HG02981 (cell line): ENCODE measurements at regions not wholly inside any gene's neighbourhood (a gene's known extent, or its start where the extent isn't known, plus 50 kb on each side); places are given as distances from the start of the nearest gene placed in this dataset.

Source experiments
- ATAC-seq: cut with Tn5 transposase; IDR thresholded peaks from one replicate; pipeline ENCODE4 v1.9.1; 2021; ENCODE audit warnings: mild to moderate bottlenecking, moderate library complexity; ENCODE audit not compliant: unreplicated experiment

DNA sequence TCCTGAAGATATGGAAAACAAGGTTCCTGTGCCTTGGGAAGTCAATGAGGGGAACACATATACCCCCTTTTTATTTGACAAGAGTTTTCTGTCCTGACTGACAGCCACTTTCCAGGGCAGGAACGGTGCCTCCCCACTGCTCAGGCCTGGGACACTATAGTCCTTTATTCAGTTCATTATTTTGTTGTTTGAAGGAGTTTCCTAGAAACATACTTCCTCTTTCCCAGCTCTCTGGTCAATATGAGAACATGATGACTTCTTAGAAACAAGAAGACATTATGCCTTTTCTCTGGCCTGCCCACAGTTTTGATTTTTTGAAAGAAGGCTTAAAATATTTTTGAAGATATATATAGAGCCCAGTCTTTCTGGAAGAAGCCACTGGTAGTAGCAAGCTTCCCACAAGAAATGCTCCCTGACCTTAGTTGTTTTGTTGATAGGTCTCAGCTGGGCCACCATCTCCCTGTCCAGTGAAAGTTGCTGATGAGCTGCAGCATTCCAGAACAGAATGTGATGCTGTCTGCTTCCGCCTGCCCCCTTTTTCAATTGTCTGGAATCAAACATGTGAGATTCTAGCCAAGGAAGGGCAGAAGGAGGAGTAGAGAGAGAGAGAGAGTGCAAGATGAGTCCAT, 122.7 kb upstream of the ADRA1D start:
- no peak for ATAC-seq

DNA sequence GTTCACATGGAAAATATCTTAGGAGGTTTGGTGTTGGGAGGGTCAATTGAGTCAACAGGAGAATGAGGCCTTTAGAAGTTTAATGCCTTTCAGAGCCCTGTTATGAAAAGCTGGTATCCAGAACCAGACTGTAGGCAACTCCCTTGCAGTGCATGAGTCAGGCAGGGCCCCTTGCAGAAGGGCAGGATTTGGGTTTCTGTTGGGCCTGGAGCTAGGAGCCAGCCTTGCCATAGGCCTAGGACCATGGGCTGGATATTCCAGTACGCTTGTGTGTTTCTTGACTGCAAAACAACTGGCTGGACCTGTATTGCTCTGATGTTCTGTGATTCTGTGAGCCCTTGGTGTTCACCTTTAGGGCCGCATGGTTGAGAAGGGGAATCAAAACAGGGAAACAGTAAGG, 121.8 kb upstream of the ADRA1D start:
- ATAC-seq: no peak

DNA sequence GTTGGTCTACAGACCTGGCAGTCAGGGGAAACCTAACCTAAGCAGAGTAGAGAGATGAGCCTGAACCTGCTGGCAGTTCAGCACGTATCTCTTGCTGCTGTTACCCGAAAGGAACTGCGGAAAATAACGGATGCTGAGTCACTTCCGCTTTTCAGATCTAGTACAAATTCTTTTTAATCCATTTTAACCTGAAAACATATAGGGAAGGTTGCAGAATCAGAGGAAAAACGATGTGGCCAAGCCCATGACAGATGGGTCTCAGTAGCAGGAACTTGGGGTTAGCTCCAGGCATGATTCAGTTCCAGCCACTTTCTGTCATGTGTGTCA, 120.7 kb upstream of the ADRA1D start:
- ATAC-seq: no peak

DNA sequence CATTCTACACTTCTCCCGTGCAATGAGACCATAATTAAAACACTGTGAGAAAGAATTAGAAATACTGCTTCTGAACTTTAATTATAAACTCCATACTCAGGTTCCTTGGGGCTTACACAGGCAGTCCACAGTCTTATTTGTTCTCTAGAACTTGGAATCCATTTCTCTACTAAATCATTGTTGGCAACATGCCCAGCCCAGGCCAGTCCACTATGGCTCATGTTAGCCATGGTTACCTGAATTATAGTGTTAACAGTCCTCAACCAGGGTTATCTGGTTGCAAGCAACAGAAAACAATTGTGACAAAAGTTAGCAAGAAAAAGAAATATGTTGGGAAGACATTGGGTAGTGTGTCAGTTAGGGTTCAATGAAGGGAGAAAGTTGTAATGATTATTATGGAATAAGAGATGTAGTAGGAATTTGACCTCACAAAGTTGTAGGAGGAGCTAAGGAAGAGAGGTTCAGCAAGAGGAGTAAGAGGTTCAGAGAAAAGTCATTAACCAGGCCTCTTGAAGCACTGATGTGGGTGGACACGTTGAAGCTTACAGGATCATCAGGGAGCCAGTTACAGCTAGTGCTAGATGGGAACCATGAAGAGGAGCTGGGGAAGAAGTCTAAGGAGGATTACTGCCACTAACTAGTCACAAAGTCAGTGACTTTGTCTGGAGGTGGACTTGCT, 120.2 kb upstream of the ADRA1D start:
- ATAC-seq: no peak

DNA sequence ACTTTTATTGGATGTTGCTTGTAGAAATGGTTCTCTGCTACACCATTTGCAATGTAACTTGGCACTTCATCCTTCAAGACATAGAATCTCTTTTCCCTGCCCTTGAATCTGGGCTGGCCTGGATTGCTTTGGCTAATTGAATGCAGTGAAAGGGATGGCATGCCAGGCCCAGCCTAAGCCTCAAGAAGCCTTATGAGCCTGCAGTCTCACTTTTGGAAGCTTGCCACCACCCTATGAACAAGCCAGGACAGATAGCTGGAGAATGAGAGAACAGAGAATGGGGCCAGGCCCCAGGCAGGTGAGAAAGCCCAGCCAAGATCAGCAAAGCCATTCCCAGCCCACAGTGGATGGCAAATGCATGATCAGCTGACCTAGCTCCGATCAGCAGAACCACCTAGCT, 117.0 kb upstream of the ADRA1D start:
- ATAC-seq: no peak

DNA sequence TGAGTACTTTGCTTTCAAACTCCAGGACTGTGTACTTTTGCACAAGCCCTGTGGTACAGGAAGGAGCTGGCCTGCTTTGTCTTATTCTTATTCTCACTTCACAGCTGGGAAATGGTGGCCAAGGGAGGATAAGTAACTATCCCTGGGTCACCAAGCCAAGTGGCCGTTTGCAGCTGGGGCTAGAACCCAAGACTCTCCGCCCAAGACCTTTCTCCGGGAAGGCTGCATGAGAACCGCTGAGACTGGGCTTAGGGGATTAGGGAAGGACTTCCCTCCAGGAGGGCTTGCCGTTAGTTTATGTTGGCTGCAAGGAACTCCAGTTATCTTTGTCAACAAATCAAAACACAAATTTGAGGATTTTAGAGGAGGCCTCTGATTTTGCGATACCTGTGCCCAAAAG, 109.5 kb upstream of the ADRA1D start:
- ATAC-seq: no peak

DNA sequence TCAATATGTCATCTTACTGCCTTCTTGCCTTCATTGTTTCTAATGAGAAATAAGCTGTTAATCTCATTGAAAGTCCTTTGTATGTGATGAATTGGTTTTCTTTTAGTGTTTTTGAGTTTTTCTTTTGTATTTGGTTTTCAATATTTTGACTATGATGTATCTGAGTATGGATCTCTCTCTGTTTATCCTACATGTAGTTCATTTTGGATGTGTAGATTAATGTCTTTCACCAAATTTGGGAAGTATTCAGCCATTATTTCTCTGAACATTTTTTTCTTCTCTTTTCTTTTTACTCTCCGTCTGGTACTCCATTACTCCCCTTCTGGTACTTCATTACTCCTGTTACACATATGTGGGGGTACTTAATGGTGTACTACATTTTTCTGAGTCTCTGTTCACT, 103.3 kb upstream of the ADRA1D start:
- ATAC-seq: no peak

DNA sequence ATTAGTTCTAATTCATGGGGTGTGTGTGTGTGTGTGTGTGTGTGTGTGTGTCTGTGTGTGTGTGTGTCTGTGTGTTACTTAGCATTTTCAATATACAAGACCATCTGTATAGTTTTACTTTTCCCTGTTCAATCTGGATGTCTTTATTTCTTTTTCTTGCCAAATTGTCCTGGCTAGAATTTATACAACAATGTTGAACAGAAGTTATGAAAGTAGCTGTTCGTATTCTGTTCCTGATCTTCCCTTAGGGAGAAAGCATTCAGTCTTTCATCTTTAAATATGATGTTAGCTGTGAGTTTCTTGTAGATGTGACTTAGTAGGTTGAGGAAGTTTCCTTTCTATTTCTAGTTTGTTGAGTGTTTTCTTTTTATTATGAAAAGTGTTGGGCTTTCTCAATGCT, 101.0 kb upstream of the ADRA1D start:
- ATAC-seq: no peak

DNA sequence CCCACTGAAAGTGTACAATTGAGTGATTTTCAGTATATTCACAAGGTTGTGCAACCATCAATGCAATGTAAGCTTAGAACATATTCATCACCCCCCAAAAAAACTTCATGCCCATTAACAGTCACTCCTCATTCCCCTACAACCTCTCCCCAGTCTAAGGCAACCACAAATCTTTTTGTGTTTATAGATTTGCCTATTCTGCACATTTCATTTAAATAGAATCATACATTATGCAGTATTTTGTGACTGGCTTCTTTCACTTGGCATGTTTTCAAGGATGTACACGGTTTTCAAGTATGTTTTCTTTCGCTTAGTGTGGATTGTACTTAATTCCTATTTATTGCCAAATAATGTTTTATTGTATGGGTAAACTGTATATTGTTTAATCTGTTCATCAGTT, 95.6 kb upstream of the ADRA1D start:
- ATAC-seq: no peak

DNA sequence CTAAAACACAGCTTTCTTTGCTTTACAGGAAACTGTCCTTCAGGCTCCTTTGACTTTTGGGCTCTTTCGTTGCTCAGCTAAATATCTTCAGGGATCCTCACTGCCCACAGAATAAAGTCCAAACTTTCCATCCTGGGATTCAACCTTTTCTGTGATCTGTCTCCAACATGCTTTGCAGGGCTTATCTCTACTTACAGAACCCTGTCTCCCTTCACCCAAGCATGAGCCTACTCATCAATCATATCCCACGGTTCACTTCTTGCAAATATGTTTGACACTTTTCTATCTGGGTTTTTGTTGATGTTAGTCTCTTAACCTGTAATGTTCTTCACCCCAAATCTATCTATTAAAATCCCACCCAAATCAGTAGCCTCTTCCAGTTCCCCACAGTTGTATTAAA, 93.5 kb upstream of the ADRA1D start:
- ATAC-seq: no peak

DNA sequence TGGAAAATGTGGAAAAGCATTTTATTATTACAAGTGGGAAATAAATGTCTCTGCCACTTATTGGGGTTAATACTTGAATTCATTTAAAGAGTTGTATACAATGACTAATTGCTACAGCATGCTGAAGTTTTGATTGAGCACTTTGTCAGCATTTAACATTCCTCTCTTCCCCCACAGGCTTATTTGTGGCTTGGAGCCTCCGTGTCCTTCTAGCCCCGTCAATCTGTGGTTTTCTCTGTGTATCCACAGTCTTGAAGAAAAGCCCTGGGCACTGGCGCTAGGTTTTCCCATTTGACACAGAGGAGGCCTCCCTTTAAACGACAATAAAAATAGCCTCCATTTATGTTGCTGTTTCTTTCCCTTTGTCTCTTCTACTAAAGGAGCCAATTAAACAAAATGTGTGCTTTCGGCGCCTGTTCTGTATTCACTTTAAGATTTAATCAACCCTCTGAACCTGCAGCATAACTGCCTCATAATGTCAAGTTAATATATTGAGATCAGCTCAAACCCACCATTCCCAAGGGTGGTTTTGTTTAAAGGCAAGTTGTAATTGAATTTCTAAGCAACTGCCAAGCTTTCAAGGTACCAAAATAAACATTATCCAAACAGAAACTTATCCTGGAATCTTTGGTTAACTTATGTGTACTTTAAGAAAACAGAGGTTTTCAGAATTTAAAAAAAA, 92.9 kb upstream of the ADRA1D start:
- no peak for ATAC-seq

DNA sequence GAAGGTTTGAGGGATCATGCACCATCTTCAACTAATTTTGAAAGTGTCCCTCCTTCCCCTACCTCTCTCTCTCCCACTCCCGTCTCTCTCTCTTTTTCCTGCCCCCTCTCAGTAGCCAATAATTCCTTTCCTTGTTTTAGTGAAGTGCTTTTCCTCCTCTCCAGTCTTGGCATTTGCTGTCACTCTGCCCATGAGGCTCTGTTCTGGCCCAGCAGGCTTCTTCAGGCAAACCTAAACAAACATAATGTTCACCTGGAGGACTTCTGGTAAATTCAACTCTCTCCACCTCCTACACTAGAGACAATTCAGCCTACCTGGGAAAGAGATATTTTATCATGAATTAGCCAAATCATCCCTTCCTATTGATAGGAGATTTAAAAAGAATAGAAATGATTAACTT, 86.6 kb upstream of the ADRA1D start:
- no peak for ATAC-seq

DNA sequence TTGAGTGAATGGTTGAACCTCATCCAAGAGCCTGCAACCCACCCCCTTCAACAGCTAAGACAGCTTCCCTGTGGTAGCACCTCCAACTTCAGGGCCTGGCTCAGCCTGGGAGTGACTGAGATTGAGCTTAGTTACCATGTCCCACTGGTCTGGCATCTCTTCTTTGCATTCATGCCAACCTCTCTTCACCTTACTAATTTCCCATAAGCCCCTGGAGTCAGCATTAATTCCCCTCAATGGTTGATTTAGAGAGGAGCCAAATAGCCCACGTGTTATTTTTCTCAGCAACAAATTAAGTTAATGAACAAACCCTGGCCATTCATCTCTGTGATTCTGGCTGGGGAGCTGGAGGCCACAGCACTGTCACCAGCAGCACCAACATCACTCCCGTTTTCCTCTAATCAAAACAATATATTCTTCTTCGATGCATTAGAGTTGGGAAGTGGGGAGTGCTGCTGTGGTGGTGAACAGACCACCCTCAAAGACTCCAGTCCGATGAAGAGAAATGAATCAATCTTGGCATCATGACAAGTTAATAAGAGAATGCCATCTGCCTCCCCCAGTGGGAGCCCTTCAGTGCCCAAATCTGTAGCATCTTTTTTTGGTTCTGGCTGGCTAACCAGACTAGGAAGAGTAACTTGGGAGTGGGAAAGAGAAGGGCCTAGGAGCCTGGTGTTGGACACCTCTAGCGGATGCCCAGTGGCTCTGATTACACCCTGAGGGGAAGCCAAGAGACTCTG, 83.2 kb upstream of the ADRA1D start:
- ATAC-seq: no peak

DNA sequence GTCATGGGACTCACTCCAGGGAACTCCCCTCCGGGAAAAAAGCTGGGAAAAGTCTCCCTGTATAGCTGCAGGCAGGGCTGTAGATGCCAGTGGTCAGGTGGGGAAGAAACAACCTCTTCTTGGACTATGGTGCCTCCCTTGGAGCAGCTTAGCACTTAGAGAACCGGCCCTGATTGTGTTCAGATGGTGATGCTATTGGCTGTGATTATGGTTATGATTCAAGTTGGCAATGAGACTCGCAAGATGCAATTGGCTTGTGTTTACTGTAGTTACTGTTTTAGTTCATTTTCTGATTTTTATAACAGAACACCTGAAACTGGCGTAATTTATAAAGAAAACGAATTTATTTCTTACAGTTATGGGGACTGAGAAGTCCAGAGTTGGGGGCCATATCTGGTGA, 80.9 kb upstream of the ADRA1D start:
- no peak for ATAC-seq

DNA sequence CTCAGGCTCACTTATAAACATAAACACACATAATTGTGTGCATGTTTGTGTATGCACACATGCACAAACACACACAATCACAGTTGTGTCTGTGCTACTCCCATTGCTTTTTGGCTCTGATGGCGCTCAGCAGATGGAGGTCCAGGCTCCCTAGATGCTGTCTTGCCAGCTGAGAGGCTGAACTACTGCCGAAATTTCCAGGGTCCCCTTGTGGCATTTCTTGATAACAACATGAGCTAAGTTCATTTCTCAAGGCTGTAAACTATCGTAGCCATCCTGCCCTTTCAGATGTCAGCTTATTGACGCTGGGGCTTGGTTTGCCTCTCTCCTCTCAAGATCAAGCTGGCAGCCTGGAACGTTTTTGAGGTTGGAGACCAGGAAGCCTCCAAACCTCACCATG, 80.1 kb upstream of the ADRA1D start:
- no peak for ATAC-seq

DNA sequence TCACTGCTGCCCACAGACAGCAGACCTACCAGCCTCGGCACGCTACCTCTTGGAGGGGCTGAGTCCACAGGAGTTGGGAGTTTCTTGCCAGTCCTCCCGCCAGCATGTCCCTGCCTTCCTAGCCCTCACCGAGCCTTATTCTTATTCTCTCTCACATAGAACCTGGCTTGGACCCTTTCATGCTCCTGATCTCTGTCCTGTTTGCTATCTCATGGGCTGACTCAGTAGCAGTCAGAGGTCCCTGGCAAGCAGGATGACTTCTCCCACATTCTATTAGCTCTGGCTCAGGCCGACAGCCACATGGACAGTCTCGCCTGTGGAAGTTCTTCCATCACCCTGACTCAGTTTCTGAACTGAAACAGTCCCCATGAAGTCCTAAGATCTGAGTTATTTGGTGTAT, 79.5 kb upstream of the ADRA1D start:
- no peak for ATAC-seq

DNA sequence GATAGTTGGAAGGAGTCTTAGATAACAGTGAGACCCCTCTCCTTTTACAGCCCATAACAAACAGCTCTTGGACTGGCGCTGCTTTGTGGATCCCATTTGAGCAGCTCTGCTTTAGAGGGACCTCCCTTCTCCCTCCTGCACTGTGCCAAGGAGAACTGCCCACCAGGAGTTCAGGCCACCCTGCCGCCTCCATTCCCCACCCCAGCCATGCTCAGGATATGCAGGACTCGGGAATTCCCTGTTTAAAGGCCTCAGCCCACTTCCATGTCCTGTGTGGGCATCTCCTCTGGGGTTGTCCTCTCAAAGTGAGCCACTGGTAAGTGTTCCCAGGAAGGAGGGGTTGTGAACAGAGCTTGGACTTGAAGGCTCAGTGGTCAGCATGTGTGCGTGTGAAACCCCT, 78.9 kb upstream of the ADRA1D start:
- ATAC-seq: no peak

DNA sequence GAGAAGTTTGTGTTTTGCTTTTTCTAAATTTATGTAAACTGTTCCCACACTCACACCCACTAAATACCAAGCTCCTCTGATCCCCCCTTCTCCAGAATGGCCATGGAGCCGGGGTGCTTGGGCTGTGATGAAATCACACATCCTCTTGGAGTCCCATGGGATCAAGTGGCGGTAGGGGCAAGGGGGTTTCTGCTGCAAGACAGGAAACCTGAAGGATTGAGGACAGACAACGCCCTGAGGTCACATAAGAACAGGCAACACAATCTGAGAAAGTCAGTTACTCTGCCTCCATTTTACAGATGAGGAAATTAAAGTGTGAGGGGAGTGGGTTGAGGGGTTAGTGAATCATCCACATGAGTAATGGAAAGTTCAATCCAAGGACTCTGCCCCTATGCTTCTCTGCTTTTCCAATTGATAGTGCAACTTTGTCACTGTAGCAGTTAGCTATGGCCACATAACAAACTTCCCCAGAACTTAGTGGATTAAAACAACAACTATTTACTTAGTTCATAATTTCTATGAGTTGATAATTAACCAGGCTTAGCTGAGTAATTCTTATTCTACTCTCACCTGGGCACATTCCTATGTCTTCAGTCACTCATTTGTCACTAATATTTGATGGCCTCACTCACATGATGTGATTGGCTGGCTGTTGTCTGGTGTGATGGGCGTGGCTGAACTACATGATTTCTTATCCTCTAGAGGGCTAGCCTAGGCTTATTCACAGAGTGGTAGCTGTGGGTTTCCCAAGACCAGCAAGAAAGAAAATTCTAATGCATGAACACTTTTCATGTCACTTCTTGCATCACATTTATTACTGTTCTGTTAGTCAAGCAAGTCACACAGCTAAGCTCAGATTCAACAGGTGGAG, 77.3 kb upstream of the ADRA1D start:
- no peak for ATAC-seq

DNA sequence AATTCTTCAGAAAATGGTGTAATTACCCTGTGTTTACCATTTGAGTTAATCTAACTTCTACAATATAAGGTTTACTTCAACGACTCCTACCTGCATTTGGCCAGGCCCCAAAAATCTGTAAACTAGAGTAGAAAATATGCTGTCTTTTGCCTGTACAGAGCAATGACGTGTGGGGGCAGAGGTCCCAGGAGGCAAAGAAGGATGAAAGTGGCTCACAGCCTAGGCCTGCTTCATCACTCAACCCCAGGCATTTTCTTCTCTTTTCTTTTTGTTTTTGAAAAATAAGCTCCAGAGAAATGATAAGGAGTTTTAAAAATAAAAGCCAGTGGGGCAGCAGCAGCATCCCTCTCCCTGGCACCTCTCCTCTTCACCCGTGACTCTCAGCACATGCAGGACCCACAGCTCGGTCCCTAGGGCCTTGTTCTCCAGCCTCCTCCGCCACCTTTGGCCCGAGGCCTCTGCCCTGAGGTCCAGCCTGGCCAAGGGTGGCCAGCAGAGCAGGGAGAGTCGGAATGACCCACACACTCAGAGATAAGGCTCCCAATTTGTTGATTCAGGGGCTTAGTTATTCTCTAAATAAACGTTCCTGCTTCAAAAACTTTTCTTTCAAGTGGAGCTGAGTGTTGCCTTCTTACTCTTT, 76.6 kb upstream of the ADRA1D start:
- ATAC-seq: no peak

DNA sequence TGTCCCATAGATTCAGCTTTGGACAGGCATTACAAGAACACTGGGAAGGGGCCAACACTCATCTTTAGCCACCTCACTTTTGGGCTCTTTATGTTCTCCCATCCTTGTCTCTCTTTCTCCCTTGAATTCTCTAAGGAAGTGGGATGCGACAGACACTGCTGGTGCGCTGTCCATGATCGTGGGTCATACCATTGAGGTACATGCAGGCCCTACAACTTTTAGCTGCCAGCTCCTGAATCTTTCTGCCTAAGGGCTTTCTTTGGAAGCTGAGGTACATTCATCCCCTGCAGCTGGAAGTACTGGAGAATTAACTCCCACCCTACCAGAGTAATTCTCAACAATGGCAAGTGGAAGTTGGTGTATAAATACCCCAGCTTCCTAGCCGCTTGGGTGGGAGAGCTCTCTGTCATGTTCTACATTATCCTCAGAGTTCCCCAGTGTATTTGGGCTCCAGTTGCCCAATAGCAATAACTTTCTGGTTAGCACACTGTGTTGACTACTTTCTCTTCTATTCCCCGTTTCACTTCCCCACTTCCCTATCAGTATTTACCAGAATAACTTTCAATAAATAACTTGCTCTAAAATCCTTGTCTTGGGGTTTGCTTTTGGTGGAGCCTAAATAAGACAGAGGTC, 75.6 kb upstream of the ADRA1D start:
- no peak for ATAC-seq
